Psoas muscle (tissue), 7 donors: ENCODE measurements at regions not wholly inside any gene's neighbourhood (a gene's known extent, or its start where the extent isn't known, plus 50 kb on each side); places are given as distances from the start of the nearest gene placed in this dataset.

Experiments used
- ATAC-seq, 4 donors: fragments of 200-7000 bp; cut with Tn5 transposase; one replicate each; pipeline ENCODE4 v1.9.1; 2020; ENCODE audit warnings: moderate library complexity in 3 of 4, mild to moderate bottlenecking in 2 of 4
- DNase-seq, 2 donors: peaks; one replicate each; pipeline ENCODE4 v3.0.0-alpha.2; 2020
- H3K27ac ChIP-seq: fragments of 200-600 bp; one replicate; pipeline ENCODE4 v1.8.0; 2022
- H3K27me3 ChIP-seq, 3 donors: fragments of 200-600 bp in 1 of 3; one replicate each; pipeline versions ENCODE4 v1.6.1 to v1.8.0; 2013 to 2022; ENCODE audit warnings: low read length in 2 of 3, mild to moderate bottlenecking in 2 of 3, moderate library complexity in 1 of 3; ENCODE audit not compliant: insufficient read depth in 3 of 3
- H3K36me3 ChIP-seq, 2 donors: fragments of 200-600 bp in 1 of 2; one replicate each; pipeline versions ENCODE4 v1.6.1 to v1.8.0; 2013 to 2022; ENCODE audit warnings: low read depth in 1 of 2, mild to moderate bottlenecking in 1 of 2, moderate library complexity in 1 of 2; ENCODE audit not compliant: insufficient read depth in 1 of 2
- H3K4me1 ChIP-seq: fragments of 200-600 bp; one replicate; pipeline ENCODE4 v1.8.0; 2022
- H3K4me3 ChIP-seq: fragments of 200-600 bp; one replicate; pipeline ENCODE4 v1.8.0; 2022; ENCODE audit warnings: mild to moderate bottlenecking
- H3K9me3 ChIP-seq: fragments of 200-600 bp; one replicate; pipeline ENCODE4 v1.8.0; 2022
- CTCF ChIP-seq: fragments of 200-600 bp; IDR thresholded peaks from one replicate; pipeline ENCODE4 v1.8.0; 2022; ENCODE audit warnings: antibody characterized with exemption
- WGBS, 3 donors: extraction: QIAGEN DNeasy Blood & Tissue Kit; methylation state at CpG; one replicate each; pipeline versions ENCODE4 v1.1.6 to v1.1.7; 2013; 5-methylcytosine and 5-hydroxymethylcytosine counted together
- intact Hi-C, 2 donors: fragments of 100-400 bp; cut with DNase I; formaldehyde crosslinking; loops; one replicate each; pipeline versions ENCODE4 v1.11.0 to v1.14.2; 2022
- donor health status: healthy with polysubstance abuse.
- donor health status: DM: no; HTN: no; CAD: no; lungs with moderate emphysema.
- donor health status: Bipolar disorder and iron deficiency.
- donor health status: healthy.
- donor health status: DM: yes; HTN: yes; CAD: no.
- donor health status: DM: no; HTN: no; CAD: no.
- donor health status: DM: yes; HTN: yes; CAD: no.

GRCh38 chr18:11293794-11294193 is 144.4 kb upstream of the PIEZO2 start:
- 73 to 84% (median 81%) methylated on average over 2 of the region's 2 CpGs for WGBS, 3 donors
- intact Hi-C loops, result no loop called here

GRCh38 chr18:11290786-11291185 is 141.4 kb upstream of the PIEZO2 start:
- no peak for DNase-seq
- ATAC-seq, result no peak
- Histone ChIP-seq H3K36me3 (no peaks in the 10 kb centered on the region), H3K27ac (no peak overlapping the region), H3K27me3 (no peaks in the 10 kb centered on the region), H3K4me1 (no peaks in the 10 kb centered on the region), H3K9me3 (no peaks in the 10 kb centered on the region), H3K4me3 (no peak overlapping the region)
- no peak for TF ChIP-seq CTCF
- WGBS, 3 donors, result 71 to 80% (median 79%) methylated on average over 3 of the region's 3 CpGs
- intact Hi-C loops, result no loop called here

More at GRCh38 chr18:11293794-11294193, 144.4 kb upstream of the PIEZO2 start:
- Histone ChIP-seq H3K27ac (no peak overlapping the region), H3K27me3 (no peaks in the 10 kb centered on the region), H3K9me3 (no peaks in the 10 kb centered on the region), H3K36me3 (no peaks in the 10 kb centered on the region), H3K4me1 (no peaks in the 10 kb centered on the region), H3K4me3 (no peak overlapping the region)
- DNase-seq, result no peak
- TF ChIP-seq CTCF, result no peak
- ATAC-seq, result no peak

GRCh38 chr18:11289248-11289647 is 139.9 kb upstream of the PIEZO2 start:
- no peak for TF ChIP-seq CTCF
- H3K4me3 ChIP-seq, result no peak overlapping the region
- ATAC-seq (no peak), DNase-seq (no peak)
- H3K27ac ChIP-seq, result no peak overlapping the region
- 92 to 100% (median 96%) methylated on average over 1 of the region's 1 CpG for WGBS, 3 donors
- no peaks in the 10 kb centered on the region for H3K27me3 ChIP-seq
- no peaks in the 10 kb centered on the region for H3K36me3 ChIP-seq
- no peaks in the 10 kb centered on the region for H3K9me3 ChIP-seq
- intact Hi-C loops, result no loop called here
- H3K4me1 ChIP-seq, result no peaks in the 10 kb centered on the region

GRCh38 chr18:11288401-11288800 is 139.0 kb upstream of the PIEZO2 start:
- ATAC-seq (no peak), DNase-seq (no peak)
- Histone ChIP-seq H3K27me3 (no peaks in the 10 kb centered on the region), H3K4me3 (no peak overlapping the region), H3K36me3 (no peaks in the 10 kb centered on the region), H3K4me1 (no peaks in the 10 kb centered on the region), H3K9me3 (no peaks in the 10 kb centered on the region), H3K27ac (no peak overlapping the region)
- TF ChIP-seq CTCF, result no peak
- intact Hi-C loops, result no loop called here
- 80 to 85% (median 83%) methylated on average over 1 of the region's 1 CpG for WGBS, 3 donors

- intact Hi-C loops, result no loop called here
- 97 to 100% (median 97%) methylated on average over 3 of the region's 3 CpGs for WGBS, 3 donors
- ATAC-seq (no peak), DNase-seq (no peak)
- H3K27ac ChIP-seq, result no peak overlapping the region
- H3K36me3 ChIP-seq, result no peaks in the 10 kb centered on the region
- no peak for TF ChIP-seq CTCF
- no peaks in the 10 kb centered on the region for H3K4me1 ChIP-seq
- no peak overlapping the region for H3K4me3 ChIP-seq
- no peaks in the 10 kb centered on the region for H3K9me3 ChIP-seq
- no peaks in the 10 kb centered on the region for H3K27me3 ChIP-seq
These were observed 137.1 kb upstream of the PIEZO2 start for GRCh38 chr18:11286431-11286830.
